Upper lobe of right lung (tissue), 1 donor: ENCODE measurements at regions not wholly inside any gene's neighbourhood (a gene's known extent, or its start where the extent isn't known, plus 50 kb on each side); places are given as distances from the start of the nearest gene placed in this dataset.

ENCODE experiments used
- ATAC-seq: fragments of 200-7000 bp; cut with Tn5 transposase; one replicate; pipeline ENCODE4 v1.9.1; 2020; ENCODE audit warnings: mild to moderate bottlenecking, moderate library complexity
- DNase-seq: peaks from one replicate; pipeline ENCODE4 v3.0.0-alpha.2; 2020
- H3K27ac ChIP-seq: fragments of 200-600 bp; one replicate; pipeline ENCODE4 v1.8.0; 2022
- H3K27me3 ChIP-seq: fragments of 200-600 bp; one replicate; pipeline ENCODE4 v1.8.0; 2022; ENCODE audit warnings: mild to moderate bottlenecking
- H3K36me3 ChIP-seq: fragments of 200-600 bp; one replicate; pipeline ENCODE4 v1.8.0; 2022
- H3K4me1 ChIP-seq: fragments of 200-600 bp; one replicate; pipeline ENCODE4 v1.8.0; 2022
- H3K4me3 ChIP-seq: fragments of 200-600 bp; one replicate; pipeline ENCODE4 v1.8.0; 2022; ENCODE audit warnings: mild to moderate bottlenecking
- H3K9me3 ChIP-seq: fragments of 200-600 bp; one replicate; pipeline ENCODE4 v1.8.0; 2022
- CTCF ChIP-seq: fragments of 200-600 bp; IDR thresholded peaks from one replicate; pipeline ENCODE4 v1.8.0; 2022; ENCODE audit warnings: antibody characterized with exemption
- intact Hi-C: fragments of 100-400 bp; cut with DNase I; formaldehyde crosslinking; loops from one replicate; pipeline ENCODE4 v1.11.0; 2022
- donor health status: DM: no; HTN: yes; CAD: no; lungs with severe emphysema.

- DNase-seq (no peak), ATAC-seq (no peak)
- no peak for TF ChIP-seq CTCF
- H3K27ac ChIP-seq = no peak overlapping the region
- peaks cover 4% of the 10 kb centered on the region for H3K4me1 ChIP-seq
- no peaks in the 10 kb centered on the region for H3K27me3 ChIP-seq
- H3K4me3 ChIP-seq = no peak overlapping the region
- H3K36me3 ChIP-seq = no peaks in the 10 kb centered on the region
- intact Hi-C loops = no loop called here
- no peaks in the 10 kb centered on the region for H3K9me3 ChIP-seq
Observed at GRCh38 chr12:13376610-13377373, 180.3 kb downstream of the EMP1 start.

- no peaks in the 10 kb centered on the region for H3K36me3 ChIP-seq
- no peak for DNase-seq
- peaks cover 4% of the 10 kb centered on the region for H3K4me1 ChIP-seq
- no peak overlapping the region for H3K27ac ChIP-seq
- no peak for TF ChIP-seq CTCF
- intact Hi-C loops = no loop called here
- no peak overlapping the region for H3K4me3 ChIP-seq
- no peaks in the 10 kb centered on the region for H3K9me3 ChIP-seq
- H3K27me3 ChIP-seq = no peaks in the 10 kb centered on the region
- ATAC-seq = no peak
Observed at GRCh38 chr12:13375583-13376345, 179.2 kb downstream of the EMP1 start.

- TF ChIP-seq CTCF = no peak
- Histone ChIP-seq H3K27ac (no peak overlapping the region), H3K27me3 (no peaks in the 10 kb centered on the region), H3K4me1 (peaks cover 4% of the 10 kb centered on the region), H3K4me3 (no peak overlapping the region), H3K9me3 (no peaks in the 10 kb centered on the region), H3K36me3 (no peaks in the 10 kb centered on the region)
- ATAC-seq (no peak), DNase-seq (no peak)
- intact Hi-C loops = no loop called here
Observed at GRCh38 chr12:13374793-13375192, 178.3 kb downstream of the EMP1 start.

GRCh38 chr12:13373803-13374202 lies 177.3 kb downstream of the EMP1 start:
- ATAC-seq = no peak
- TF ChIP-seq CTCF = no peak
- H3K27ac ChIP-seq = no peak overlapping the region
- H3K9me3 ChIP-seq = no peaks in the 10 kb centered on the region
- intact Hi-C loops = no loop called here
- H3K27me3 ChIP-seq = no peaks in the 10 kb centered on the region
- peaks cover 4% of the 10 kb centered on the region for H3K4me1 ChIP-seq
- no peak overlapping the region for H3K4me3 ChIP-seq
- no peaks in the 10 kb centered on the region for H3K36me3 ChIP-seq
- no peak for DNase-seq

GRCh38 chr12:13373131-13373530 lies 176.6 kb downstream of the EMP1 start:
- no peaks in the 10 kb centered on the region for H3K36me3 ChIP-seq
- H3K27me3 ChIP-seq = no peaks in the 10 kb centered on the region
- ATAC-seq = no peak
- H3K9me3 ChIP-seq = no peaks in the 10 kb centered on the region
- no peak overlapping the region for H3K27ac ChIP-seq
- peaks cover 4% of the 10 kb centered on the region for H3K4me1 ChIP-seq
- no peak overlapping the region for H3K4me3 ChIP-seq
- intact Hi-C loops = no loop called here
- no peak for TF ChIP-seq CTCF
- no peak for DNase-seq
